BE2C (cell line): ENCODE measurements at regions not wholly inside any gene's neighbourhood (a gene's known extent, or its start where the extent isn't known, plus 50 kb on each side); places are given as distances from the start of the nearest gene placed in this dataset.
"Not testable (repeated sequence)": the region's sequence is repeated elsewhere in the genome, so short reads cannot be mapped to it uniquely, and the experiment has no call there.

Source experiments
- DNase-seq: peaks from one replicate; pipeline ENCODE4 v3.0.0-alpha.2; 2020
- H3K27me3 ChIP-seq: fragments of 250-450 bp; sonication (Bioruptor Pico); 2 replicates; pipeline ENCODE4 v1.5.1; 2020; ENCODE audit warnings: mild to moderate bottlenecking
- H3K36me3 ChIP-seq: fragments of 250-450 bp; sonication (Bioruptor Pico); 2 replicates; pipeline ENCODE4 v1.5.1; 2020; ENCODE audit warnings: mild to moderate bottlenecking
- H3K4me1 ChIP-seq: fragments of 250-450 bp; sonication (Bioruptor Pico); 2 replicates; pipeline ENCODE4 v1.5.1; 2020
- H3K4me3 ChIP-seq: 2 replicates; pipeline ENCODE4 v1.5.1; 2011; ENCODE audit warnings: low read depth, low read length
- H3K9me3 ChIP-seq: fragments of 250-450 bp; sonication (Bioruptor Pico); 2 replicates; pipeline ENCODE4 v1.5.1; 2020
- CTCF ChIP-seq: IDR thresholded peaks from 2 replicates; pipeline ENCODE4 v1.5.1; 2012; ENCODE audit warnings: mild to moderate bottlenecking, low read depth, low read length

GRCh38 chr1:214095896-214096295, 108.1 kb downstream of the PROX1 start:
- not testable (repeated sequence) for DNase-seq, H3K4me3 ChIP-seq, H3K4me1 ChIP-seq, H3K9me3 ChIP-seq, H3K27me3 ChIP-seq, H3K36me3 ChIP-seq

- no peaks in the 10 kb centered on the region for H3K9me3 ChIP-seq
- no peak overlapping the region for H3K4me3 ChIP-seq
- DNase-seq, result no peak
- H3K4me1 ChIP-seq, result no peaks in the 10 kb centered on the region
- no peaks in the 10 kb centered on the region for H3K36me3 ChIP-seq
- H3K27me3 ChIP-seq, result no peaks in the 10 kb centered on the region
- TF ChIP-seq CTCF, result no peak
Measured at GRCh38 chr1:214101246-214101645, 113.5 kb downstream of the PROX1 start.

GRCh38 chr1:214101828-214102227, 114.1 kb downstream of the PROX1 start:
- Histone ChIP-seq H3K36me3 (no peaks in the 10 kb centered on the region), H3K4me1 (no peaks in the 10 kb centered on the region; the same call in 1 of the 2 replicates), H3K27me3 (no peaks in the 10 kb centered on the region), H3K4me3 (no peak overlapping the region), H3K9me3 (no peaks in the 10 kb centered on the region)
- TF ChIP-seq CTCF, result no peak
- no peak for DNase-seq

- Histone ChIP-seq H3K36me3 (no peaks in the 10 kb centered on the region), H3K4me1 (no peaks in the 10 kb centered on the region; the same call in 1 of the 2 replicates), H3K27me3 (no peaks in the 10 kb centered on the region), H3K4me3 (no peak overlapping the region), H3K9me3 (no peaks in the 10 kb centered on the region)
- DNase-seq, result no peak
- no peak for TF ChIP-seq CTCF
Measured at GRCh38 chr1:214102907-214103306, 115.1 kb downstream of the PROX1 start.

- H3K9me3 ChIP-seq, result no peaks in the 10 kb centered on the region
- no peak overlapping the region for H3K4me3 ChIP-seq
- no peaks in the 10 kb centered on the region for H3K36me3 ChIP-seq
- no peaks in the 10 kb centered on the region for H3K27me3 ChIP-seq
- H3K4me1 ChIP-seq, result no peaks in the 10 kb centered on the region; the same call in 1 of the 2 replicates
- no peak for DNase-seq
- no peak for TF ChIP-seq CTCF
Measured at GRCh38 chr1:214103778-214104177, 116.0 kb downstream of the PROX1 start.

- Histone ChIP-seq H3K9me3 (no peaks in the 10 kb centered on the region), H3K4me3 (0 out of 2 replicates have a peak overlapping the region, but pooled peaks have one; percentile 5), H3K36me3 (no peaks in the 10 kb centered on the region), H3K27me3 (no peaks in the 10 kb centered on the region), H3K4me1 (no peaks in the 10 kb centered on the region; the same call in 1 of the 2 replicates)
- TF ChIP-seq CTCF, result no peak
- DNase-seq, result peak; percentile 26
Measured at GRCh38 chr1:214106375-214106774, 118.6 kb downstream of the PROX1 start.
